ENCODE measurements at regions not wholly inside any gene's neighbourhood (a gene's known extent, or its start where the extent isn't known, plus 50 kb on each side); places are given as distances from the start of the nearest gene placed in this dataset.

- H3K4me3 ChIP-seq = no peak overlapping the region
- intact Hi-C loops (cut with DNase I) = no loop called here
- H3K27me3 ChIP-seq = no peaks in the 10 kb centered on the region
- H3K9me3 ChIP-seq = no peaks in the 10 kb centered on the region
- H3K4me1 ChIP-seq = no peaks in the 10 kb centered on the region
- DNase-seq (no peak), ATAC-seq (no peak)
- no peak overlapping the region for H3K27ac ChIP-seq
- TF ChIP-seq POLR2A (IDR thresholded peaks at IDR 0.05) = no peak
- TF ChIP-seq, protein P1, sequence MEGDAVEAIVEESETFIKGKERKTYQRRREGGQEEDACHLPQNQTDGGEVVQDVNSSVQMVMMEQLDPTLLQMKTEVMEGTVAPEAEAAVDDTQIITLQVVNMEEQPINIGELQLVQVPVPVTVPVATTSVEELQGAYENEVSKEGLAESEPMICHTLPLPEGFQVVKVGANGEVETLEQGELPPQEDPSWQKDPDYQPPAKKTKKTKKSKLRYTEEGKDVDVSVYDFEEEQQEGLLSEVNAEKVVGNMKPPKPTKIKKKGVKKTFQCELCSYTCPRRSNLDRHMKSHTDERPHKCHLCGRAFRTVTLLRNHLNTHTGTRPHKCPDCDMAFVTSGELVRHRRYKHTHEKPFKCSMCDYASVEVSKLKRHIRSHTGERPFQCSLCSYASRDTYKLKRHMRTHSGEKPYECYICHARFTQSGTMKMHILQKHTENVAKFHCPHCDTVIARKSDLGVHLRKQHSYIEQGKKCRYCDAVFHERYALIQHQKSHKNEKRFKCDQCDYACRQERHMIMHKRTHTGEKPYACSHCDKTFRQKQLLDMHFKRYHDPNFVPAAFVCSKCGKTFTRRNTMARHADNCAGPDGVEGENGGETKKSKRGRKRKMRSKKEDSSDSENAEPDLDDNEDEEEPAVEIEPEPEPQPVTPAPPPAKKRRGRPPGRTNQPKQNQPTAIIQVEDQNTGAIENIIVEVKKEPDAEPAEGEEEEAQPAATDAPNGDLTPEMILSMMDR (IDR thresholded peaks at IDR 0.05) = no peak
- no peaks in the 10 kb centered on the region for H3K36me3 ChIP-seq (replicated peaks in 1 of 2; ENCODE audit: insufficient read depth in 1 of 2, low read depth in 2 of 2)
- WGBS, 2 donors = 88 to 90% methylated on average over 1 of the region's 1 CpG
Measured at GRCh38 chr2:228532233-228532632, 350.7 kb upstream of the SPHKAP start.

DNA sequence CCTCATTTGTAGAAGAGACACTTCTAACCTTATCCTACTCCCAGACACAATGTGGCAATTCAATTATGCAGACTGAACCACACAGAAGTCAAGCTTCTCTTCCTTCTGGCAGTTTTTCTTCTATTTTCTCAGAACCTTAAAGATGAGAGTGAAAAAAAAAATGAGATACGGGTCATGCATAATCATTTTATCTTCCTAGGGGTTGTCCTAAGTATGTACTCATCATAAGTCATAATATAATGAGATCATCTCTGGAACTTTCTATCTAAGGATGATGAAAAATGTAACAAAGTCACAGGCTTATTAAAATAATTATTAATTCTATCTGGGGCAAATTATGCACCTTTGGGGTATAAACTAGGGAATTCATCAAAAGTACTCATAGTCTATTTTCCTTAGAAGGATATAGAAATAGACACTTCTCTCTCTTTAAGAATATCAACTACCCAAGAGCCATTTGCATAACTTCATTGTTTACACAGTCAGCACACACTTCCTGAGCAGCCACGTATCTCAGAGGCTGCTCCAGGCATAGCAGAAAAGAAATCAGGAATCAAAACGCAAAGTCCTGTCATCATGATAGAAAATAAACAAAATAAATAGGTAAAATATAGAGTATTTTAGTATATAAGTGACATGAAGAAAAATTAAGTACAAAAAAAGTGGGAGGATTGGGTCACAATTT is 345.9 kb upstream of the SPHKAP start:
- ATAC-seq = no peak
- Histone ChIP-seq H3K27ac (no peak overlapping the region), H3K9me3 (no peaks in the 10 kb centered on the region), H3K4me1 (no peaks in the 10 kb centered on the region), H3K27me3 (no peaks in the 10 kb centered on the region), H3K36me3 (replicated peaks in 1 of 2; ENCODE audit: insufficient read depth in 1 of 2, low read depth in 2 of 2) (no peaks in the 10 kb centered on the region), H3K4me3 (no peak overlapping the region)
- DNase-seq = no peak
- WGBS, 2 donors = 28 to 38% methylated on average over 3 of the region's 3 CpGs
- no peak for TF ChIP-seq POLR2A (IDR thresholded peaks at IDR 0.05)
- TF ChIP-seq, protein P1 (IDR thresholded peaks at IDR 0.05) = no peak
- intact Hi-C loops (cut with DNase I) = no loop called here

GRCh38 chr2:228526687-228527086 is 345.2 kb upstream of the SPHKAP start:
- TF ChIP-seq, protein P1 (IDR thresholded peaks at IDR 0.05) = no peak
- no peak for TF ChIP-seq POLR2A (IDR thresholded peaks at IDR 0.05)
- DNase-seq (no peak), ATAC-seq (no peak)
- Histone ChIP-seq H3K36me3 (replicated peaks in 1 of 2; ENCODE audit: insufficient read depth in 1 of 2, low read depth in 2 of 2) (no peaks in the 10 kb centered on the region), H3K27ac (no peak overlapping the region), H3K9me3 (no peaks in the 10 kb centered on the region), H3K4me1 (no peaks in the 10 kb centered on the region), H3K27me3 (no peaks in the 10 kb centered on the region), H3K4me3 (no peak overlapping the region)
- intact Hi-C loops (cut with DNase I) = no loop called here
- WGBS, 2 donors = 56 to 74% methylated on average over 1 of the region's 1 CpG

DNA sequence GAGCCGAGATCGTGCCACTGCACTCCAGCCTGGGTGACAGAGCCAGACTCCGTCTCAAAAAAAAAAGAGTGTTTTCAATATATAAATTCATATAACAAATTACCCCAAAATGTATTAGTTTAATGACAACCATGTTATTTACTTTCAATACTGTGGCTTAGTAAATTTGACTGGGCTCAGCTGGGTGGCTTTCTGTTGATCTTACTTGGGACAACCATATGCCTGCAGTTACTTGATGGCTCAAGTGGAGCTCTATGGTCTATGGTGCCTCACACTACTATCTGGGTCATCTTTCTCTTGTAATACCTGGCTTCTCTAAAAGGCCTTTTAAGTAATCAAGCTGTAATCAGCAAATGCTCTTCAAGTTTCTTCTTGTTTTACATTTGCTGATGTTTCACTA is 341.5 kb upstream of the SPHKAP start:
- TF ChIP-seq POLR2A (IDR thresholded peaks at IDR 0.05) = no peak
- TF ChIP-seq, protein P1 (IDR thresholded peaks at IDR 0.05) = no peak
- Histone ChIP-seq H3K36me3 (replicated peaks in 1 of 2; ENCODE audit: insufficient read depth in 1 of 2, low read depth in 2 of 2) (no peaks in the 10 kb centered on the region), H3K27ac (no peak overlapping the region), H3K27me3 (no peaks in the 10 kb centered on the region), H3K4me3 (no peak overlapping the region), H3K9me3 (no peaks in the 10 kb centered on the region), H3K4me1 (no peaks in the 10 kb centered on the region)
- no peak for DNase-seq
- intact Hi-C loops (cut with DNase I) = no loop called here
- no peak for ATAC-seq
- 88 to 89% methylated on average over 3 of the region's 3 CpGs for whole genome bisulfite sequencing, 2 donors

DNA sequence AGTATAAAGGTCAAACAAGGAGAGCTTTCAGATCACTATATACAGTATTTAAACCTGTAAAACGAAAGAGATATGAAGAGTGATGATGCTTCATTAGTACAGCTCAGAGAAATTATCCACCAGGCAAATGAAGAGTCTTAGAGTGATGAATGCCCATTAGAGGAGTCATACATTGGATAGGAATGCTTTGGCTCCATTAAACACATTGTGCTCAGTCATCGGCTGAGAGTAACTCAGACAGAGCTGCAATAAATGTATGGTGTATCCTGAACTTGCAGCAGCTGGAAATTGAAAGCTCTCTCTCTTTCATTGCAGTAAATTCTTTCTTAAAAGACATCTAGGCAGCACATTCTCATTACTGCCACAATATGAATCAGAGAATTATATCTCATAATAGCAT is 340.8 kb upstream of the SPHKAP start:
- Histone ChIP-seq H3K4me3 (no peak overlapping the region), H3K27me3 (no peaks in the 10 kb centered on the region), H3K9me3 (no peaks in the 10 kb centered on the region), H3K36me3 (replicated peaks in 1 of 2; ENCODE audit: insufficient read depth in 1 of 2, low read depth in 2 of 2) (no peaks in the 10 kb centered on the region), H3K27ac (no peak overlapping the region), H3K4me1 (no peaks in the 10 kb centered on the region)
- WGBS, 2 donors = 54 to 65% methylated on average over 2 of the region's 2 CpGs
- no peak for ATAC-seq
- intact Hi-C loops (cut with DNase I) = no loop called here
- no peak for DNase-seq
- TF ChIP-seq, protein P1 (IDR thresholded peaks at IDR 0.05) = no peak
- TF ChIP-seq POLR2A (IDR thresholded peaks at IDR 0.05) = no peak

Measured in body of pancreas (tissue), 4 donors.